ENCODE measurements at regions not wholly inside any gene's neighbourhood (a gene's known extent, or its start where the extent isn't known, plus 50 kb on each side); places are given as distances from the start of the nearest gene placed in this dataset.

DNA sequence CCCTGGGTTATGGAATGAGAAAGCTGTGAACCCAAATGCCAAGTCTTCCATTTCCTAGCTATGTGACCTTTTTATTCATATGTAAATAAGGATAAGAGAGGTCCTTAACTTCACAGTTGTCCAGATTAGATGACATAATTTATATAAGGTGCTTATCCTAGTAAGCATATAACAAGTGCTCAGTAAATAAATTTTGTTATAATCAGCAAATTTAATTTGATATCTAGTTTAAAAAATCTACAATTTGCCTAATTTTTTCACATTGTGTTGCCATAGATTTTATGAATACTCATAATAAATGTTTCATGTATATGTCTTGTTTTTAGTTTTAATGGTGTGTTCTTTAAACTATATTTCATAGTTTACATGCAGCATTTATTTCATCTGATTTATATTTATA is 130.4 kb upstream of the SPRY1 start:
- no peak for DNase-seq (ENCODE audit: low spot score)

DNA sequence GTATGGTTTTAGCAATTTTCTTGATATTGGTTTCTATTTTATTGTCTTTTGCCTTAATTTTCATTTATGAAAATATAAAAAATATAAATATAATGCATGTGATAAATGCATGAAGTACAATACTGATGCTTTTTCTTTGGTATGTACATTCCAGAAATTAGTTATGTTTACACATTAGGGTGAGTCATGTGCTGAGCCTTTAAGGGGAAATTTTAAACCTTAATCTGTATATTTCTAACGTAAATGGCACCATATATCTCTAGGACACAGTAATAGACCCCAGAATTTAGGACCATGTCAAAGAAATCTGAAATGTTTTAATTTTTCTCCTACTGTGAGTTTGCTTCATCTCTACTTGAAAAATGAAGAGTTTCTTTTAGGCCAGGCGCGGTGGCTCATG is 117.8 kb upstream of the SPRY1 start:
- no peak for DNase-seq (ENCODE audit: low spot score)

DNA sequence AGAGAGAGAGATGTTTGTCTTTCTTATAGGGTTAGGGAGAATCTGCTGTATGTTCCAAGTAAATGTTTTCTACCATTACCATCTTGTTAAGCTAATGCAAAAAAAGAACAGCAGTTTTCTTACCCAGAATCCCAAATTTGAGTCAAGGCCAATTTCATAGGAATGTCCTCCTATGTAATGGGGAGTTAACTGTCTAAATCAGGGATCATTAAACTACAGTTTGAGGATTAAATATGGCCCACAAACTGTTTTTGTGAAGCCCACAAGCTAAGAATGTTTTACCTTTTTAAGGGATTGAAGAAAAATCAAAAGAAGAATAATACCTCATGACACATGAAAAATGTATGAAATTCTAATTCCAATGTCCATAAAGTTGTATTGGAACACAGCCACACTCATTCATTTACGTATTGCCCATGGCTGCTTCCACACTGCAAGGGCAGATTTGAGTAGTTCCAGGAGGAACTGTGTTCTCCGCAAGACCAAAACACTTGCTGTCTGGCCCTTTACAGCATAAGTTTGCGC is 113.2 kb upstream of the SPRY1 start:
- DNase-seq (ENCODE audit: low spot score): no peak

DNA sequence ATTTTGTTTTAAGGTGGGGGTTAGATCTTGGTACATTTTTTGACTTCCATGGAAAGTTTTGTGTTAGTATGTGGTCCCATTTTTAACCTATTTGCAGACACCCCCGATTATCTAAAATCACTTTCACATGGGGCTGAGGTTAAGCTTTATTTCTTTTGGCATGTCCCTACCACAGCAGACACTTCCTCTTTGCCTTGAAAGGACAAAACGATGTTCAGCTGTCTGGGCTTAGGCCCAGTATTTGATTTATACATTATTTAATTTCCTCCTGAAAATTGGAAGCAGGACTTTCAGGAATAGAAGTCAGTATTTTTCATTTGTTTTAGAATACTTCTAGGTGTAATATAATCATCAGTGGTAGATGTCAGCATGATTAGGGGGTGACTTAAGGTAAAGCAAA is 112.4 kb upstream of the SPRY1 start:
- no peak for DNase-seq (ENCODE audit: low spot score)

DNA sequence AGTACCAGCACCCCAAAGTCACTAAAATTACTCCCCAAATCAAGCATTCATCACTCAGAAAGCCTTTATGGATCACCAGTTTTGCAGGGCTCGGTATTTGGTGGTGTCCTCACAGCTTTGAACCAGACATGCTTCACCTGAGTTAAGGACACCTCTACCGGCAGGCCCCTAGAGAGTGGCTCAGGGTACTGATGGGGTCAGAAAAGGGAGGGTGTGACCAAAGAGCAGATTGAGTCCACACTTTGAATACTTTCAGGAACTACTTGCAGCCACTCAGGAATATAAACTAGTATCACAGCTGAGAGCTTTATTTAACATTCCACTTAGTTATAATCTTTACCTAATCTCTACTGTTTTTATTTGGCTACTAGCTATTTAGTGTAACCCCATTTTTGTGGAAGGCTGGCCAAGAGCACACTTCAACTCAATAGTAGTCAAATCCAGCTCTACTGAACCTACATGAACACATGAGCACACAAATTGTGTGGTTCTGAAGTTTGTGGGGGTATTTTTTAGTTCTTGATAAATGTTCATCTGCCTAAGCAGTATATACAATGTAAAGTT is 109.6 kb upstream of the SPRY1 start:
- DNase-seq (ENCODE audit: low spot score): no peak

DNA sequence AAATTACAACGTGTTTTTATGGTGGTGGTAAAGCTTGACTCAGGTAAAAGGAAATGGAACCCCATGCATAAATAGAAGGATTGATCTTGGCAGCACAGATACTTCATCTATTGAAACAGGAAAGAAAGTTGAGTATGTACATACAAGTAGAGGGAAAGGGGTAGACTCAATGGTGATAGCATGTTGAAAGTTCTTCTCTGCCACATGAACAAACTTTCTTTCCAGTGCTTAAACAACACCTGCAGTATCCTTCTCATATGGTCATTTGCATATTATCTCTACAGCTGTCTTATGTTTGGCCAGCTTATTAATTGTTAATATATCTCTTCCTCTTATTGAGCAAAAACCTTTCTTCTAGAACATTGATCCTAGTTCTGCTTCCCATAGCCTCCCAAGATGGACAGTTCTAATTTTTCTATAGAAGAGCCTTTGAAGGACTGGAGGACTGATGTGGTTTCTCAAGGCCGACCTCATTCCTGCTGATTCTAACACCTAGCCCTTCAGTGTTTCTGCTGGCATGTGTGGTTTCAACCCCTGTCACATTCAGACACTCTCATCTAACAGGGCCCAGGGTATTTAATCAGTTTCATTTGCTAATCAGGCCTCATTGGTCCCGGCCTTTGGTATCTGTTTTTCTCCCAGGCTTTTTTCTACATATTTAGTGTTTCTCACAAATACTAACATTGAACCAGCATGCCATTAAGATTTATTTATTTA is 108.1 kb upstream of the SPRY1 start:
- DNase-seq (ENCODE audit: low spot score): no peak

DNA sequence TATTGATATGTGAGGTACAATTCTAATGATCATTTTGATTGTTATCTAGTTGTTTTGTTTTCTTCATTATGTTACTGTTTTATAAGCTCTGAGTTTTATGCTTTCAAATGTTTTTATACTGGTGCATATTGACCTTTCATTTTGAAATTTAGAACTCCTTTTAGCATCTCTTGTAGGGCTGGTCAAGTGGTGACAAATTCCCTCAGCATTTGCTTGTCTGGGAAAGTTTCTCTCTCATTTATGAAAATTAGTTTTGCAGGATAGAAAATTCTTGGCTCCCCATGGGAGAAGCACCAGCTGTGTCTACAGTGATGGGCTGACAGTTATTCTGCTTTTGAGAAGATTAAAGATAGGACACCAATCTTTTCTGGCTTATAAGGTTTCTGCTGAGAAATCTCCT is 105.3 kb upstream of the SPRY1 start:
- DNase-seq (ENCODE audit: low spot score): no peak

DNA sequence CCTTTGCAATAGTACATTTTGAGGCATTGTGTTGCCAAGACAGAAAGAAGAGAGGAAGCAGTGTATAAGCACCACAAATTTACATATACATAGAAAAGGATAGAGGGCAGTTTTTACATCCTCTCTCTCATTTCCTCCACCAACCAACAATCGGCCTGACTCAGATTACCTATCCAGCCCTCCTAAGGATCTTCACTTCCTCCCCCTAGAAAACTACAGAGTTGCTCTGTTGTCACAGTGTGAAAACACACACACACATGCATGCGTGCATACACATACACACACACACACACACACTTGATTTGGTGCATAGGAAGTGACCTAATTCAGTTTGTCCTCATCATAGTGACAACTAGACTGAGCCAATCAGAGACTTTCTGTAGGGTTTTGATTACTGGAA is 98.8 kb upstream of the SPRY1 start:
- DNase-seq (ENCODE audit: low spot score): no peak

DNA sequence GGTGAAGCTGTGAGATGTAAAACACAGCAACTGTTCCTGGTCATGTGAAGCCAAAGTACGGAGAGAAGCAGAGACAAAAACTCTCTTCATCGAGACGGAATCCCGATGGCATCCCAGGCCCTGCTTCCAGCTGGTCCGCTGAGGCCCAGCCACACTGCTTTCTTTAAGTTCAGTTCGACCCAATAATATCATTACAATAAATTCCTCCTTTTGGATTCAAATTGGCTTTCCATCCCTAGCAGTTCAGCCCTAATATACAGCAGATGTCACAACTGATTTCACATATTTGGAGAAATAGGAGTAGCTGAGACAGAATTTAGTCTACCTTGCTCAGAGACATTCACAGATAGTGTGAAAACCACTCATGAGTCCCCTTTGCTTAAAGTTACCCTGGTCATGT is 98.3 kb upstream of the SPRY1 start:
- no peak for DNase-seq (ENCODE audit: low spot score)

DNA sequence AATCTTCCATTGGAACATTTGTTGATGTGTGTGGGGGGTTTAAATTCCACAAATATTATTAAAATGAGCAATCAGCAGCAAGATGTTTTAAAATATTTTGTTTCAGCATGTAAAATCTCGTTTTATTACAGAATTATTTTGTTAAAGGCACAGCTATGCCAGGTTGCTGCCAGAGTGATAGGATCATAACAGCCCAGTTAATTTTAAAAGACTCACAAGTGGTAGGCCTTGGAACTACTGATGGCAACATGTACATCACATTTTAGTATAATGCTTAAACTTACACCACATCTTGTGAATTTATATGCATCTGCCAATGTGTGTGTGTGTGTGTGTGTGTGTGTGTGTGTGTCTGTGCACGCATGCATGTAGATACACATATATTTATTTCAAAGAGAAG is 97.8 kb upstream of the SPRY1 start:
- no peak for DNase-seq (ENCODE audit: low spot score)

DNA sequence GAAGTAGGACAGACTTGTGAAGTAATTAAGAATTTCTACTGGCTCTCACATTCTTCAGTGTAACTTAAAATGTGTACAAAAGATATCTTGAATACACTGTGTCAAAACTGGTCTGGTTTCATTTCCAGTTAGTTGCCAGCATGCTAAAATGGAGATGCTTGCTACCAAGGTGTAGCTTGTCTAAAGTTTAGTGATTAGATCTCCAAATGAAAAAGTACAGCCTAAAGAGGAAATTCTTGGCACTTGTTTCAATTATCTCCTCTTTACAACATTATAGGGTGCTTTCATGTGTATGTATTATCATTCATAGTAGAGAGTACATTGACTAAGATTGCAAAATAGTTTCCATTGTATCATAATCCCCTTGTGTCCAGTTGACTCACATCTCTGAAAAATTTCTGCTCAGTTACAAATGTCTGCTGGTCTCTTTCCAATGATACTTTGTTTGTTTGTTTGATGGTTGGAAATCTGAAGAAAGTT is 97.3 kb upstream of the SPRY1 start:
- no peak for DNase-seq (ENCODE audit: low spot score)

DNA sequence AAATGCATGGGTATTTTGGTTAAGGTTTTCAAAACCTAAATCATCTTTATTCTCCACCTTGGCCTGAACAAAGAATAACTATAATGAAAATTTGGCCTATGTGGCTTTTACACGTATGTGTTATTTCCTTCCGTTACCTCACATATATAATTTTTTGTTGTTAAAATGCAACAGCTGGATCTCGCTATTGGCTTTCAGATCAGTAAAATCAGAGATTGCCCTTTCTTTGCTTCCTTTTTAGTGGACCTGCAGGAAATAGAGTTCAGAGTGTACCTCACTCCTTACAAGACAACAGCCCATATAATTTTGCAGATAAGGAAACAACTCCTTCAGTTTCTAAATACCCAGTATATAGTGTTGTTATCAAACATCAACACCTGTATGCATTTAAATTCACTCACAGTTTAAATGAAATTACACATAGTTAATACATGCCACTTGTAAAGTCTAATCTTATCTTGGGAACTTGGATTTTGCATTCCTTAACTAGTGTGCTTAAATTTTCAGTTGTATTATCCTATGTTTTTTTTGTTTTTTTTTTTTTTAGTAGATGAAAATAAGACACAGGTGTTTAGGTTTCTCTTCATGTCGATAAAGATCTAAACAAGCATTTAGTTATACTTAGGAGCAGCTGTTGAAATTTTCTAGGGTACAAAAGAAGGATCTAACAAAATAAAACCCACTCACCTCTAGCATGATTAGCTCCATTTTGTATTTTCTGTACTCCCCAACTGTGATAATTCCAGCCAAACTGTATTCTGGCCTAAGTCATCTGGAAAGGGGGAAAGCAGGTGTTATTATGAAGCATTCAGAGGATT is 96.2 kb upstream of the SPRY1 start:
- DNase-seq (ENCODE audit: low spot score): no peak

DNA sequence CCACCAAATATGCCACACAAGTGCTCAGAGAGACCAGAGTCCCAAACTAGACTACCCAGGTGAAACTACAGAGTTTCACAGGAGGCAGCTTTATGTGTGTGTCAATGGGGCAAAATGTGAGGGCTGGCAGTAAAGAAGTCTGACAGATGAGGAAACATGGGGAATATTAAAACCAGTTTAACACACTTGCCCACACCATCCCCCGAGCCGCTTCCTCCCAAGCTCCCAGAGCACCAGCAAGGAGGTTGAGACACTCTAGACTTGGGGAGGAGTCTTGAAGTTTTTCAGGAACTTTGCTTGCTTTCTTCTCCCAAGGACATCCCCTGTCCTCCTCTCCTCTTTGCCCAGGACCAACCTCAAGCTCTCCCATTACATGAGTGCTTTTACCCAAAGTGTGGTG is 94.7 kb upstream of the SPRY1 start:
- DNase-seq (ENCODE audit: low spot score): no peak

DNA sequence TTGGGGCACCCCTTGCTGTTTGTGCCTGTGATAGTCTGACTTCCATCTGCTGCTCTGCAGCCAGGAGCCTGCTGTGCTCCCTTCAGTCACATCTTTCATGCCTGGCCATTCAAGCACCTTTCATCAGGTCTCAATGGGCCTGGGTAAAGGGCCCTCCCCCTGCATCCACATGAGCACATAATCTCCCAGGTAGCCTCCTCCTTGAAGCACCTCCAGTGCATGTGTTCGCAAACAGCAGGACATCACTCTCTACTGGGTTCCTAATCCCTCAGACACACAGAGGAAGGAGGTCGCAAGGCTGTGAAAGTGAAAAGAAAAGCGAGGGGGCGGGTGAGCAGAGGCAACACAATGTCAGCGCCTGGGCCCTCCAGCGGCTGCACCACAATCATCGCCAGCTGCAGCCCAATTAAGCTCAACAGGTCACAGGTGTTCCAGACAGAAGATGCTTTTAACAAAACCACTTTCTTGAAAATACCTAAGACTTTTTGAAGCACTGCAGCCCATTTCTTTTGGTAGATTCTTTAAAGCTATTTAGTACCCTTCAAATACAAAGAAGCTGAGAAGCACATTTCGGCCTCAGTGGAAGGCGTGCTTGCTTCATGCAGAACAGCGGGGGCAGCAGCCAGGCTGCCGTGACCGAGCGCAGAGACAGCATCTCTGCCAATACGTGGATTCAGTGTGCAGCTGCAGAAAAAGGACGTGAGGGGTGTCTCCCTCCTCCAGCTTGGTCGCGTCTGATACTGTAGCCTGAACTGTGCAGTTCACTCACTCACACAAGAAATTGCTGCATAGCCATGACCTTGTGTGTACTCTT is 92.2 kb upstream of the SPRY1 start:
- no peak for DNase-seq (ENCODE audit: low spot score)

DNA sequence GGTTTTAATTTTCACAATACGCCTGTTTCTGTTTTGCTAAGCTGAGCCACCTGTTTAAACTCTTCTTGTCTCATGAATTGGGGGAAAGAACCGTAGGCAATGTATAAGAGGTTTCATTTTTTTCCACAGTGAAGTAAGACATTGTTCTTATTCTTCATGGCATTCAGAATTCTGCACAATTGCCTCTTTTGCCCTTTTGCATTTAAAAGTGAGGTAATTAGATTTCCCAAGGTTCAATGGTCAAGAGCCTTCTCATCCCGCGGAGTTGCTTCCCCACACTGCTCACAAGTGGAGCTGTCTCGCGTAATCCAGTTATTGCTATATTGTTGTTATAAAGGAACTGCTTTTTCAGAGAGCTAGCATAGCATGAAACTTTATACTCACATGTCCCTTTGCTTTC is 90.9 kb upstream of the SPRY1 start:
- no peak for DNase-seq (ENCODE audit: low spot score)

DNA sequence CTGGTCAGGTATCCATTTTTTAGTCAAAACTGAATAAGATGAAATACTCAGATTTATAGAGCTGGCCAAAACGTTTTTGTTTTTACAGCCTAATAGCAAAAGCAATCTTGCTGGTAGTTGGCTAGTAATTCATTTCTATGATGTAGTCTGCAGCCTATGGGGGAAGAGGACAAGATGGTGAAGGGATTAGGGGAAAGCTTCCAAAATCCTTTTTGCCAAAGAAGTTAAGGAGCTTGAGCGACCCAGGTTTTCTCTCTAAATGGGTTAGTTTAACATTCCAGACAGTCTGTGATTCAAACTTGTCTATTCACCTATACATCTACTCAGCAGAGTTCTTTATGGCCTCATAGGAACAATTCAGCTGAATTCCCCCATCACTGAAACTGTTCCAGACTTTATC is 89.8 kb upstream of the SPRY1 start:
- DNase-seq (ENCODE audit: low spot score): no peak

DNA sequence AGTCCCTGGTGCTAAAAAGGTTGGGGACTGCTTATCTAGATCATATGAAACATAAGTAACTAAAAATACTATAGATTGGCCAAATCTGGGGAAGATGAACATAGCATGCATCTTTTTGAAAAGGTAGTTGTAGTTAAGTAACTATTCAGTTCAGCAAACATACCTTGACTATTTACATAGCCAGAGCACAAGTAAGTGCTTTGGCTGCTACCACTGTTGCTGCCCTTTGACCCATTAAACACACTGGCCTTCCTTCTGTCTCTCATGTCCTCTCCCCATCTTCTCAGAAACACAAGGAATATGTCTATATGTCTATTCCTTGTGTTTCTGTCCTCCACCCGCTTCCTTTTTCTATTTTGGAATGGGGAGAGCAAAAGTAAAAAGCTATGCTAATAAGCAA is 87.9 kb upstream of the SPRY1 start:
- no peak for DNase-seq (ENCODE audit: low spot score)

DNA sequence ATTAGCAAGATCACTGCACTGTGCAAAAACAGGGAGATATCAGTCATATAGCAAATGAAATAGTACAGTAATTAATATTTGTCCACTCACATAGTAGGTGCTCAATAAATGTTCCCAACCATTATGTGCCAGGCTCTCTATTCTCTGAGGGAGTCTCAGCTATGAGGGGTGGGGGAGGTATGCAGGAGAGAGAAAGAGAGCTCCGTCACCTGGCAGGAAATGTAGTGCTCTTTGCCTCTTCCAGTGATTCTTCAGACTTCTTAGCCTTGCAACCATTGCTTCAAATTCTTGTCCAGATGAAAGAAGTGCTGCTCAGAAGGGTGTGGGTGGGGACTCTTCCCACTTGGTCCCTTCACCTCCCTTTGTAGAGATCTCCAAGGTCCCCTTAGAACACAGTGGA is 84.5 kb upstream of the SPRY1 start:
- no peak for DNase-seq (ENCODE audit: low spot score)

DNA sequence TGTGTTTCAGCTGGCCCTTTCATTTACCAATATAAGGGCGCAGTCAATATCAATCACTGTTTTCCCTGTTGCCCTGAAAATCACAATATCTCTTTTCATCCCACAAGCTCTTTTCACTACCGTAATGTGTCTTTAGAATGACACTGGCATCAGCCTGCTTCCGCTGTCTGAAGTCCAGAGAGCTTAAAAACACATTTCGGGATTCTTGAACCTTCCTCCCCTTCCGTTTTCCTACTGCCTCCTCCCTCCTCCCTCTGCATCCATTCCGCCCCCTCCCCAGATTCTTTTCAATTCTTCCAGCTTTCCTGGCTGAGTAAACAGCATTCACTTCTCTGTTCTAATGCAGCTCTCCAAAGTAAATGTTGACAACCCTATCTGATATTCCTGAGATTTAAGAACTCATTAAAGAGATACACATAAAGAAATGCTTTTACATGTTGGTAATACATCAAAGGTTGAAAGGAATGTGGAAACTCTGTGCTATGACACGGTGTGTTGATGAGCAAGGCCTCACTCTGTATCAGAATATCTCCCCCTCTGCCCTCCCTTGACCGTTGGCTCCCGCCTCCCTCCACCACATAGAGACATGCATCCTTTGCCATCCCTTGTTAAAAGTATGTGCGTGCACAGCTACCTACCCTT is 83.5 kb upstream of the SPRY1 start:
- no peak for DNase-seq (ENCODE audit: low spot score)

DNA sequence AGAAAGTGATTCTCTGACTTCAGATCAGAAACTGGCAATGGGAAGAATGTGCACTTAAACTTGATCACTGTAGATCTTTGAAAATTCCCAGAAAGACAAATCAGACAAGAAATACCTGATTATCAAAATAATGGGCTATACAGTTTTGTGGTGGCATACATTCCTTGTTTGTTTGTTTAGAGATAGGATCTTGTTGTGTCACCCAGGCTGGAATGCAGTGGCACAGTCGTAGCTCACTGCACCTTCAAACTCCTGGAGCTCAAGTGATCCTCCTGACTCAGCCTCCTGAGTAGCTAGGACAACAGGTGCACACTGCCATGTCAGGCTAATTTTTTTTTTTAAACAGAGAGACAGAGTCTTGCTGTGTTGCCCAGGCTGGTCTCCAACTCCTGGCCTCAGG is 81.0 kb upstream of the SPRY1 start:
- no peak for DNase-seq (ENCODE audit: low spot score)

DNA sequence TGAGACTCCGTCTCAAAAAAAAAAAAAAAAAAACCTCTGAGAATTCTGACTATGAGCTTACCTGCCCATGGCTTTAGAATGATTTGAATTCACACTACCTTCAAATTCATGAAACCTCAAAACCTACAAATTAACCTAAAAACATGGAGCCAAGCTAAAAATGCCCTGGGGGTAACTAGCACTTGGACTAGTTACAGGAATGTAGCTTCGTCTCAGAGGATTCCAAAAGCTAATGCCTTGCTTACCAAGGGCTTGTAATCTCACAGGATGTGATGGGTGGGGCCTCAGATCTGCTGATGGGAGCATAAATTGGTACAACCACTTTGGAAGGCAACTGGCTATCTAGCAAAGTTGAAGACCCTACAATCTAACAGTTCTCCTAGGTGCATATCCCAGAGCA is 79.4 kb upstream of the SPRY1 start:
- no peak for DNase-seq (ENCODE audit: low spot score)

DNA sequence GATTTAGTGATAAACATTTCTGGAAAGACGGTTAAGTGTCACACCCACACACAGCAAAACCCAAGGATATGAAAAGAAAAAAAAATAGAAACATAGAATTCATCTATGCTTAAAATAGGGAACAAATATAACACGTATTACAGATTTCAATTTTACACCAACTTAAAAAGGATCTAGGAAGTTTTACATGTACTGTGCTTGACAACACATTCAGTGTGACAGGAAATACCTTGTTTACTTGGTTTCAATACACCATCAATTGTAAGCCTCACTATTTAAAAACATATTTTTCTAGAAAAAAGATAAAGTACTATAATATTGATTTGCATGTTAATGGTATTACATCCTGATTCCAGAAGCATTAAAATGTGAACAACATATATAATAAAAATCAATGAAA is 77.0 kb upstream of the SPRY1 start:
- DNase-seq (ENCODE audit: low spot score): no peak

Measured in ureter (tissue), 1 donor.